HG03103 (cell line): ENCODE measurements at regions not wholly inside any gene's neighbourhood (a gene's known extent, or its start where the extent isn't known, plus 50 kb on each side); places are given as distances from the start of the nearest gene placed in this dataset.

Experiments
- ATAC-seq: cut with Tn5 transposase; IDR thresholded peaks from one replicate; pipeline ENCODE4 v1.9.1; 2021; ENCODE audit warnings: low read depth; ENCODE audit not compliant: unreplicated experiment

GRCh38 chr6:4394786-4395185 is 259.4 kb upstream of the ECI2 start:
- ATAC-seq, result no peak

- ATAC-seq, result no peak
Observed at GRCh38 chr6:4388675-4389074, 253.3 kb upstream of the ECI2 start.

DNA sequence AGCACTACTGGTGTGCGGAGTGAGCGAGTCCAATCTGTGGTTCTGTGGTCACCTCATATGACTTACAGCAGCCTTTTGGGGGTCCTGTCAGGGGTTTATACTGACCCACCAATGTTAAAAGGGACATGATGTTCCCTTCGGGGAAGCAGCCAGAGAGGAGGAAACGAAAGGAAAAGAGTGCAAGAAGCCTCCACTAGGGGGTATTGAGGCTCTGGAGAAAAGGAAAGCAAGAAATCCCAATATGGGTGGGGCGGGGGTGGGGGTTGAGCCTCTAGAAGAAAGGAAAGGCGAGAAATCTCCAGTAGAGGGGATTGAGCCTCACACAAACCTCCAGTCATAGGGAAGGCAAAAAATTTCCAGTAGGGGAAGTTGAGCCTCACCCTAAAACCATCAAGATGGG is 249.3 kb upstream of the ECI2 start:
- no peak for ATAC-seq

- no peak for ATAC-seq
Observed at GRCh38 chr6:4383910-4384638, 248.7 kb upstream of the ECI2 start.

- ATAC-seq, result no peak
Observed at GRCh38 chr6:4382362-4382853, 247.0 kb upstream of the ECI2 start.

DNA sequence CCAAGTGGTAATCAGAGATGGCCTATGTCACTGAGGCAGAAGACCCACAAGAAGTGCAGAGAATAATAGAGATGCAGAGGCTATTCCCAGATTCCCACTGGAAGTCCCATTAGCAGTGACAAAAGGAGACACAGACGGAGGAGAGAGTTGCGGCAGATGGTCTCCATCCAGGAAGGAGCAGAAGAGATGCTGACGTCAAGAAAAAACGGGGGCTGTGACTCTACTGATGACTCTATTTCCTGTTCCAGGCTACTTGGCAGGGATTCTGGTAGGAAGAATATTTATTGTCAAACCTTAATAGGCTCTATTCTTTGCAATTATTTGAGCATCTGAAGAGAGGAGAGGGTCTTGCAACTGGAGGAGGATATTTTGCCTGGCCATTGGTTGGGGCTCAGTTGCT is 246.0 kb upstream of the ECI2 start:
- no peak for ATAC-seq

- ATAC-seq, result no peak
Observed at GRCh38 chr6:4380881-4381281, 245.5 kb upstream of the ECI2 start.

GRCh38 chr6:4379958-4380357 is 244.6 kb upstream of the ECI2 start:
- ATAC-seq, result no peak

- ATAC-seq, result no peak
Observed at GRCh38 chr6:4378319-4378996, 243.1 kb upstream of the ECI2 start.

DNA sequence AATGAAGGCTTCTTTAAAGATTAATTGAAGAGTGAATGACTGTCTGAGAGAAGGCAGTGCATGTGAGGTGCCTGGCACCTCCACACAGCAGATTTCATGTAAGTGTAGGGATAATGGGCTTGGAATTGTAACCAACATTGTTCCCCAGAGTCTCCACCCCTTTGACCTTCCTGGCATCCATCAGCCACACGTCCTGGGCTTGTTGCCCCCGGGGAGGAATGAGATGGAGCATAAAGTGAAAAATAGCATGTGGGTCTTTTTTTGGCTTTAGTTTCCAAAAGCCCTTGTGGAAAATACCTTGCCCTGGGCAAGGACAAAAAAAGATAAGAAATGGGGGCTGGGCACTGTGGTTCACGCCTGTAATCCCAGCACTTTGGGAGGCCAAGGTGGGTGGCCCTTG is 242.2 kb upstream of the ECI2 start:
- ATAC-seq, result no peak

DNA sequence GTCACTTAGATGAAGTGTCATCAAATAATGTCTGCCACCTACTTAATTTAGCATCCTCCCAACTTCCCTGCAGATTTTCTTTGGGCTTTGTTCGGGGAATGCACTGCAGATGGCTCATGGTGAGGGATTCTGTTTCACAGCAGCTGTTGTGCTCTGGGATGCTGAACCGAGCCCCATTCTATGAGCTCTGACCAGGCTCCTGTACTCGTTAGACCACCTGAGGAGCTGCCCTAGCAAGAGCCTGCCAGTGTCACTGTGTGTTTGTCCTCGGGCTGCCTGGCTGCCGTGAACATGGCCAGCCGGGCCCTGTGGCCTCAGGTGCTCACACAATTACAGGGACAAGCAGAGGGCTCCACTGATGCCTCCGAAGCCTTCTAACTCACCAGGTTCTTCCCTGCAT is 238.8 kb upstream of the ECI2 start:
- ATAC-seq, result no peak

DNA sequence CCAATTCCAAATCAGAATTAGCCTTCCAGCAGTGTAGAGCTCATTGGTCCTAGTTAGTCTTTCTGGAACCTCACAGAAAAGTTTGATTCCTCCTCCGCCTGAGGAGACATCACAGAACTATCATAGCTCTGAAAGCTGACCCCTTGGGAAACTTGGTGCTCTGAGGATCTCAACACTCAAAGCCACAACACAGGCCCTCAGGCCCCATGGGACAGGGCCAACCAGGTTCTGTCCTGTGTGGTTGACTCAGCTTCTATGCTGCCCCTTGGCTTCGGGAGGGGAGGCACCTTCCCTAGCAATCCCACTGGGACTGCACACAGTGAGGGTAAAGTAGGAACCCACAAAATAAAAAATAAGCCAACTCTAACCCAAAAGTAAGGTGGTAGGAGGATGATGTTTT is 237.5 kb upstream of the ECI2 start:
- ATAC-seq, result no peak

DNA sequence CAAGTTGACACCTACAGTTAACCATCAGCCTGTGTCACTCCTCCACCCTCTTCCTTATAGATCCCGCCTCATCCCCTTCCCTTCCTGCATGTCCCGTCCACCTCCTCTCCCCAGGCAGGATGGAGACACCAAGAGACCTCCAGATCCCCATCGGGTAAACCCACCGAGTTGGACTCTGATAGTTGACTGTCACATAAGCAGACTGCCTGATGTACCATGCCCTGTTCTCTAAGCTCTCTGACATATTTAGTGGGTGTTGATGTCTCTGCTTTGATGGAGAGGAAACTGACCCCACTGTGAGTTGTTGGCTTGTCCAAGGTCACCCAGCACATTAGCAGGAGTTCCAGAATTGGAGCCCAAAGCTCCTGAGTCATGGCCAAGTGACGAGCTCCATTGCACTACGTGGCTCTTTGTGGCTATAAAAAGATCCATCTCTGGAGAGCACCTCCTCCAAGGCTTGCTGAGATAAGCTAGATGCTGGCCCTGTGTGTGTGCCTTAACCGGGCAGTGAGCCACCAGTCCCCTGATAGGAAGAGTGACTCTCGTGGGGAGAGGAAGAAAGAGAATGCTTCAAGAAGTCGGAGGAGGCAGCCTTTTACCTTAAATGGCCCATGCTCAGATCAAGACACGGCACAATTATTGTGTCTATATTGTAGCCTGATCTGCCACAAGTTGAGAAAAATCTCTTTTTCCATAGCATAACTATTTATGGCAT is 236.0 kb upstream of the ECI2 start:
- no peak for ATAC-seq

DNA sequence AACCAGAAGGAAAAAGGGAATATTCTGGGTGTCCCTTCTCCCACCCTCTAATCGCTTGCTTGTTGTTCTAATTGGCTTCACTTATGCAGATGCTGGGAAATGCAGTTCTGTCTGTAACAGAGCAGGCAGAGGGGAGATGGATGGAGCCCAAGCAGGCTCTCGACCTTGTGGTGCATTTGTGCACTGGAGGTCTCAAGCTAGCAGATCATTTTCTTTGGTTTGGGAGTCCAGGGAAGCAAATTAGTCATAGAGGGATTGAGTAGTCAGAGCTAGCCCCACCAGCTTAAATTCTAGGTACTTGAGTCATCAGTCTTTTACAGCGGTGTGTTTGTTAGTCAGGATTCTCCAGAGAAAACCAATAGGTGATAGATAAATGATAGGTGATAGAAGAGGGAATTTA is 234.7 kb upstream of the ECI2 start:
- ATAC-seq, result no peak

DNA sequence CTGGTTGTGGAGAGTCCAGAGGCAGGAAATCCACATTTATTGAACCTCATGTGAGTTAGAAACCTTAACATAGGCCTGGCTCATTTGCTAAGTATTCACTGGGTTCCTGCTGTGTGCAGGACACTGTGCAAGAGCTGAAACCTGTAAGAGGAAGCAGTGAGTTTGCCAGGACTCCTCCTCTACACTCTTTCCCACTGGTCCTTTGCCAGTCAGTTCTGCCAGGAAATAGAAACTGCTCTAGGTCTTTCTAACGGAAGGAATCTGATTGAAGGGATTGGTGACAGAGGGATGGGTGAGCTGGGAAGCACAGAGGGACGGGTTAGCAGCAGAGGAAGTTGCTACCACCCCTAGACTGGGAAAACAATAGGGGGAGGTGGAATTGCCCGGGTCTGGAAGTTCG is 234.2 kb upstream of the ECI2 start:
- no peak for ATAC-seq

DNA sequence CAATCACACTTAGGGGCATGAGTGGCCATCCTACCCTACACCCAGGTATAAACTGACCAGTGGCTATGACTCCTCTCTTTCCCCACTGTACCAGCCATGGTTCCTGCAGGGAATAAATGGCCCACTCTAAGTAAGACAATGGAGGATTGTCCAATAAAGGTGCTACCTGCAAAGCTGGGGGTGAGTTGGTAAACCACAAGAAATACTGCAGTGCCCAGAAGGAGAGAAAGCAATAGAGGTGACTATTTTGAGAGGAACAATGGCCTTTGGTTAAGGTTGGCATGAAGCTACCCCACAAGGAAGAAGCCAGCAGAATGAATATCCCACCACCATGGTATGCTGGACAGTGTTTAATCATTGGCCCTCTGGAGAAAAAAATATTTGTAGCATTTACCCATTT is 233.3 kb upstream of the ECI2 start:
- ATAC-seq, result no peak

DNA sequence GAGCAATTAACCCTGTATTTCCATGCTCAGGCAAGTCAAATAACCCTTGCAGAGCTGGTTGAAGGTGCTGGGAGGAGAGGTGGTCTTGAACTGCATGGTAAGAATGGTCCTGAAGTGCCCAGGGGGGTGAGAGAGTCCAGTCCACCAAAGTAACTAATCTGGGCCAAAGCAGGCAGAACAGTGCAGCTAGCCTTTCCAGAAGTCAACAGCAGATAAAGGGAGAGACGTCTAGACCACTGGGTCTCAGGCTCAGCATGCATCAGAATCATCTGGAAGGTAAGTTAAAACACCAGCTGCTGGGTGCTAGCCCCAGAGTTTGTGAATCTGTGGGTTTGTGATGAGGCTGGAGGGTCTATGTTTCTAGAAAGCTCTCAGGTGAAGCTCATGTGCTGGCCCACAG is 232.3 kb upstream of the ECI2 start:
- no peak for ATAC-seq

DNA sequence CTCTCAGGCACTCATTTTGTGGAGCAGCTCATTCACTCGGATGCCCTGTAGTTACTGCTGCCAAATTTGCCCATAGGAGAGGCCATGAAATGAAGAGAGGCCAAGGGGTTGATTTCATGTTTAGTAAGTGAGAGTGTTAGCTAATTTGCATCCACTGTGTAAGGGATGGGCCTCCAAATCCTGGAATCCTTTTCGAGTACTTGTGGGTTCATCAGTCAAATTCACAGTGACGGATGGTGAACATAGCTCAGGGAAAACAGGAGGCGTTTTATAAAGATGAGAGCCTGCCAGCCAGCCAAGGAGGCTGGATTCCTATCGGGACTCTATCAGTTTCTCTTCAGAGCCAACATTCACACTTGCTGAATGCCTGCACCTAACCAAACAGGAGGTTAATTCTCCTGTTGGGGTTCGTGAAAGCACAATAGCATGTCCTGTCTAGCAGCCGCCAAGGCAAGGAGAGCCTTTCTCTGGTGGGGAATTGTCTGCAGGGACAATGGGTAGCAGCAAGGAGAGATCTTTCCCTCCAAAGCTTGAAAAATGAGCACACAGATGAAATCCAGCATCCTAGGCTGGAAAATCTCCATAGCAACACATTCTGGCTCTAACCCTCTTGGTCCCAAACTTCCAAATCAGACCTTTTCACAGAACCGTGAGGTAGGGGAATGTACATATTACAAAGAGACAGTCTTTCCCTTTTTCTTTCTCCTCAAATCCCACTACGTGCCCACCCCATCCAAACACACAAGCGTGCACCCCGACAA is 231.4 kb upstream of the ECI2 start:
- no peak for ATAC-seq

DNA sequence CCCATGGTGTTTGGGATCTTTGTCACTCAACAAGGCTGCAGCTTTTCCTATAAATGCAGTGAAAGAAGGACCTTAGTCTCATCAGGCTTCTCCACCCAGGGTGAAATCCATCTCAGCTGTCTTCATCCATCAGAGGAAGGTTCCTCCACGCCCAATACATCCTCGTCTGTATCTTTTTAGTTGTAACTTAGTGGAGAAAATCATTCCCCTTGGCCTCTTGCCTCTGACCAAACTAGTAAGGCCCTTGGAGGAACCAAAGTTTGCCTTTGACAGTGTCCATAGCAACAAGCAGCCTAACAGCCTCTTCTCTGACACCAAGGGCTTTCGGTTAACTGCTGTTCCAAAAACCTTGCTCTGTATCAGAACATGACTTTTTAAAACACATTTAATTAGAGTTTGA is 230.3 kb upstream of the ECI2 start:
- ATAC-seq, result no peak

- ATAC-seq, result no peak
Observed at GRCh38 chr6:4364711-4365110, 229.3 kb upstream of the ECI2 start.

DNA sequence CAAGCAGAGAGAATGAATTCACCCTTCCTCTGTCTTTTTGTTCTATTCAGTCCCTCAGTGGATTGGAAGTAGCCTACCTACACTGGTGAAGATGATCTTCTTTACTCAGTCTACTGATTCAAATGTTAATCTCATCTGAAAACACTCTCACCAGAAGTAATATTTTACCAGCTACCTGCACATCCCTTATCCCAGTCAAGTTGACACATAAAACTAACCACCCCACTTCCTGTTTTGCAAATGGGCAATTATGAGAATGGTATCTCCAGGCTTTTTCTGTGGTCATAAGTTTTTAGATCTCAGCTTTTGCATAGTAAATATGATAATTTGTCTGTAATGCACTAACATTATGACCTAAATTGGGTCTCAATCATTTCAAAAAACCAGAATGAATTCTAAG is 228.8 kb upstream of the ECI2 start:
- ATAC-seq, result no peak
